ENCODE measurements at regions not wholly inside any gene's neighbourhood (a gene's known extent, or its start where the extent isn't known, plus 50 kb on each side); places are given as distances from the start of the nearest gene placed in this dataset.

GRCh38 chr2:221001381-221001801, 570.7 kb downstream of the EPHA4 start (continued):
- TF ChIP-seq, protein P1, sequence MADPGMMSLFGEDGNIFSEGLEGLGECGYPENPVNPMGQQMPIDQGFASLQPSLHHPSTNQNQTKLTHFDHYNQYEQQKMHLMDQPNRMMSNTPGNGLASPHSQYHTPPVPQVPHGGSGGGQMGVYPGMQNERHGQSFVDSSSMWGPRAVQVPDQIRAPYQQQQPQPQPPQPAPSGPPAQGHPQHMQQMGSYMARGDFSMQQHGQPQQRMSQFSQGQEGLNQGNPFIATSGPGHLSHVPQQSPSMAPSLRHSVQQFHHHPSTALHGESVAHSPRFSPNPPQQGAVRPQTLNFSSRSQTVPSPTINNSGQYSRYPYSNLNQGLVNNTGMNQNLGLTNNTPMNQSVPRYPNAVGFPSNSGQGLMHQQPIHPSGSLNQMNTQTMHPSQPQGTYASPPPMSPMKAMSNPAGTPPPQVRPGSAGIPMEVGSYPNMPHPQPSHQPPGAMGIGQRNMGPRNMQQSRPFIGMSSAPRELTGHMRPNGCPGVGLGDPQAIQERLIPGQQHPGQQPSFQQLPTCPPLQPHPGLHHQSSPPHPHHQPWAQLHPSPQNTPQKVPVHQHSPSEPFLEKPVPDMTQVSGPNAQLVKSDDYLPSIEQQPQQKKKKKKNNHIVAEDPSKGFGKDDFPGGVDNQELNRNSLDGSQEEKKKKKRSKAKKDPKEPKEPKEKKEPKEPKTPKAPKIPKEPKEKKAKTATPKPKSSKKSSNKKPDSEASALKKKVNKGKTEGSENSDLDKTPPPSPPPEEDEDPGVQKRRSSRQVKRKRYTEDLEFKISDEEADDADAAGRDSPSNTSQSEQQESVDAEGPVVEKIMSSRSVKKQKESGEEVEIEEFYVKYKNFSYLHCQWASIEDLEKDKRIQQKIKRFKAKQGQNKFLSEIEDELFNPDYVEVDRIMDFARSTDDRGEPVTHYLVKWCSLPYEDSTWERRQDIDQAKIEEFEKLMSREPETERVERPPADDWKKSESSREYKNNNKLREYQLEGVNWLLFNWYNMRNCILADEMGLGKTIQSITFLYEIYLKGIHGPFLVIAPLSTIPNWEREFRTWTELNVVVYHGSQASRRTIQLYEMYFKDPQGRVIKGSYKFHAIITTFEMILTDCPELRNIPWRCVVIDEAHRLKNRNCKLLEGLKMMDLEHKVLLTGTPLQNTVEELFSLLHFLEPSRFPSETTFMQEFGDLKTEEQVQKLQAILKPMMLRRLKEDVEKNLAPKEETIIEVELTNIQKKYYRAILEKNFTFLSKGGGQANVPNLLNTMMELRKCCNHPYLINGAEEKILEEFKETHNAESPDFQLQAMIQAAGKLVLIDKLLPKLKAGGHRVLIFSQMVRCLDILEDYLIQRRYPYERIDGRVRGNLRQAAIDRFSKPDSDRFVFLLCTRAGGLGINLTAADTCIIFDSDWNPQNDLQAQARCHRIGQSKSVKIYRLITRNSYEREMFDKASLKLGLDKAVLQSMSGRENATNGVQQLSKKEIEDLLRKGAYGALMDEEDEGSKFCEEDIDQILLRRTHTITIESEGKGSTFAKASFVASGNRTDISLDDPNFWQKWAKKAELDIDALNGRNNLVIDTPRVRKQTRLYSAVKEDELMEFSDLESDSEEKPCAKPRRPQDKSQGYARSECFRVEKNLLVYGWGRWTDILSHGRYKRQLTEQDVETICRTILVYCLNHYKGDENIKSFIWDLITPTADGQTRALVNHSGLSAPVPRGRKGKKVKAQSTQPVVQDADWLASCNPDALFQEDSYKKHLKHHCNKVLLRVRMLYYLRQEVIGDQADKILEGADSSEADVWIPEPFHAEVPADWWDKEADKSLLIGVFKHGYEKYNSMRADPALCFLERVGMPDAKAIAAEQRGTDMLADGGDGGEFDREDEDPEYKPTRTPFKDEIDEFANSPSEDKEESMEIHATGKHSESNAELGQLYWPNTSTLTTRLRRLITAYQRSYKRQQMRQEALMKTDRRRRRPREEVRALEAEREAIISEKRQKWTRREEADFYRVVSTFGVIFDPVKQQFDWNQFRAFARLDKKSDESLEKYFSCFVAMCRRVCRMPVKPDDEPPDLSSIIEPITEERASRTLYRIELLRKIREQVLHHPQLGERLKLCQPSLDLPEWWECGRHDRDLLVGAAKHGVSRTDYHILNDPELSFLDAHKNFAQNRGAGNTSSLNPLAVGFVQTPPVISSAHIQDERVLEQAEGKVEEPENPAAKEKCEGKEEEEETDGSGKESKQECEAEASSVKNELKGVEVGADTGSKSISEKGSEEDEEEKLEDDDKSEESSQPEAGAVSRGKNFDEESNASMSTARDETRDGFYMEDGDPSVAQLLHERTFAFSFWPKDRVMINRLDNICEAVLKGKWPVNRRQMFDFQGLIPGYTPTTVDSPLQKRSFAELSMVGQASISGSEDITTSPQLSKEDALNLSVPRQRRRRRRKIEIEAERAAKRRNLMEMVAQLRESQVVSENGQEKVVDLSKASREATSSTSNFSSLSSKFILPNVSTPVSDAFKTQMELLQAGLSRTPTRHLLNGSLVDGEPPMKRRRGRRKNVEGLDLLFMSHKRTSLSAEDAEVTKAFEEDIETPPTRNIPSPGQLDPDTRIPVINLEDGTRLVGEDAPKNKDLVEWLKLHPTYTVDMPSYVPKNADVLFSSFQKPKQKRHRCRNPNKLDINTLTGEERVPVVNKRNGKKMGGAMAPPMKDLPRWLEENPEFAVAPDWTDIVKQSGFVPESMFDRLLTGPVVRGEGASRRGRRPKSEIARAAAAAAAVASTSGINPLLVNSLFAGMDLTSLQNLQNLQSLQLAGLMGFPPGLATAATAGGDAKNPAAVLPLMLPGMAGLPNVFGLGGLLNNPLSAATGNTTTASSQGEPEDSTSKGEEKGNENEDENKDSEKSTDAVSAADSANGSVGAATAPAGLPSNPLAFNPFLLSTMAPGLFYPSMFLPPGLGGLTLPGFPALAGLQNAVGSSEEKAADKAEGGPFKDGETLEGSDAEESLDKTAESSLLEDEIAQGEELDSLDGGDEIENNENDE (IDR thresholded peaks at IDR 0.05; ENCODE audit: low read depth, low read length) = no peak
- TF ChIP-seq CBFA2T3 (IDR thresholded peaks at IDR 0.05) (no peak), ADNP (tag; IDR thresholded peaks at IDR 0.05) (no peak), ARID3A (IDR thresholded peaks at IDR 0.05; ENCODE audit: borderline replicate concordance, low read depth, low read length) (no peak), ELK3 (CRISPR knock-in tag; IDR thresholded peaks at IDR 0.05) (no peak)

Data from K562 (cell line).